OCI-LY1 (cell line): ENCODE measurements at regions not wholly inside any gene's neighbourhood (a gene's known extent, or its start where the extent isn't known, plus 50 kb on each side); places are given as distances from the start of the nearest gene placed in this dataset.

Experiments used
- H2AFZ ChIP-seq: fragments of 200-600 bp; sonication (generic), shearing (Covaris generic); 2 replicates; pipeline ENCODE4 v1.6.0; 2014; ENCODE audit warnings: antibody characterized with exemption, mild to moderate bottlenecking, low read length
- H3F3A ChIP-seq: fragments of 200-600 bp; sonication (generic), shearing (Covaris generic); 2 replicates; pipeline ENCODE4 v1.6.0; 2014; ENCODE audit warnings: mild to moderate bottlenecking, antibody characterized with exemption, low read length, moderate library complexity; ENCODE audit not compliant: insufficient read depth
- H3K27ac ChIP-seq: fragments of 200-600 bp; sonication (generic); 2 replicates; pipeline ENCODE4 v1.5.1; 2014; ENCODE audit warnings: low read length, mixed run types, mild to moderate bottlenecking, low read depth; ENCODE audit not compliant: poor library complexity, severe bottlenecking
- H3K27me3 ChIP-seq: fragments of 200-600 bp; sonication (generic); 2 replicates; pipeline ENCODE4 v1.6.0; 2014; ENCODE audit warnings: antibody characterized with exemption, mild to moderate bottlenecking, low read length, moderate library complexity; ENCODE audit not compliant: insufficient read depth
- H3K36me3 ChIP-seq: fragments of 200-600 bp; sonication (generic); 2 replicates; pipeline ENCODE4 v1.6.1; 2014; ENCODE audit warnings: mild to moderate bottlenecking, antibody characterized with exemption, low read length, moderate library complexity, mixed read lengths; ENCODE audit not compliant: insufficient read depth
- H3K4me1 ChIP-seq: fragments of 200-600 bp; sonication (generic); 2 replicates; pipeline ENCODE4 v1.5.1; 2014; ENCODE audit warnings: mild to moderate bottlenecking, low read length, moderate library complexity; ENCODE audit not compliant: insufficient read depth, severe bottlenecking
- H3K4me2 ChIP-seq: fragments of 200-600 bp; sonication (generic), shearing (Covaris generic); 2 replicates; pipeline ENCODE4 v1.6.1; 2014; ENCODE audit warnings: low read length
- H3K4me3 ChIP-seq: fragments of 200-600 bp; sonication (generic); 2 replicates; pipeline ENCODE4 v1.5.1; 2014; ENCODE audit warnings: low read length, low read depth, mild to moderate bottlenecking, mixed read lengths; ENCODE audit not compliant: poor library complexity, severe bottlenecking
- H3K79me2 ChIP-seq: fragments of 200-600 bp; shearing (Covaris generic); 2 replicates; pipeline ENCODE4 v1.6.1; 2016; ENCODE audit warnings: mixed run types, low read length, mixed read lengths; ENCODE audit not compliant: insufficient read depth
- H3K9ac ChIP-seq: fragments of 200-600 bp; sonication (generic), shearing (Covaris generic); 2 replicates; pipeline ENCODE4 v1.6.1; 2014; ENCODE audit warnings: mild to moderate bottlenecking, low read length, mixed read lengths
- H3K9me2 ChIP-seq: fragments of 200-600 bp; sonication (generic), shearing (Covaris generic); 2 replicates; pipeline ENCODE4 v1.6.1; 2014; ENCODE audit warnings: low read depth, mild to moderate bottlenecking, low read length, mixed read lengths
- H3K9me3 ChIP-seq: fragments of 200-600 bp; shearing (Covaris generic); 2 replicates; pipeline ENCODE4 v1.6.1; 2014; ENCODE audit warnings: low read length, mixed read lengths
- H4K20me1 ChIP-seq: fragments of 200-600 bp; sonication (generic), shearing (Covaris generic); 2 replicates; pipeline ENCODE4 v1.6.0; 2016; ENCODE audit warnings: mild to moderate bottlenecking, low read length; ENCODE audit not compliant: insufficient read depth
- CTCF ChIP-seq: fragments of 200-600 bp; sonication (generic), shearing (Covaris generic); IDR thresholded peaks from 2 replicates; pipeline ENCODE4 v1.5.1; 2017; ENCODE audit warnings: mild to moderate bottlenecking, antibody characterized with exemption, low read length, moderate library complexity, mixed read lengths
- EZH2 ChIP-seq: fragments of 200-600 bp; sonication (generic), shearing (Covaris generic); IDR thresholded peaks from 2 replicates; pipeline ENCODE4 v1.8.0; 2017; ENCODE audit warnings: borderline replicate concordance, mixed run types, mild to moderate bottlenecking, antibody characterized with exemption, low read length, moderate library complexity, mixed read lengths

DNA sequence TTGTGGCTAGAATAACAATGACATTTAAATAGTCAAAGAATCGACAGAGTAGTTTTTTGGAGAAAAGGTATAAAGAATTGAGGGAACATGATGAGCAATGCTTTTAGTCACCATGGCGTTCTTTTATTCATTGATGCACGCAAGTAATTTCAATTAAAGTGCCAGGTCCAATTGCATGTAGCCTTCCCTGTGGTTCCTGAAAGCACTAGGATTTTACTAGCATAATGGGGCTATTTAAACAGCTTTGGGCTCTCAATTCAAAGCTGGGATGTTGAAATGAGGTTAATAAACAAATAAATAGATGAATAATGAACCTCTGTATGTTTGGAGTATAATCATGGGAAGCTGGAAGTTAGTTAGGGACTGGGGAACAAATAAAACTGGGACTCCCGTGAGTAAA, 121.2 kb upstream of the GAP43 start:
- Histone ChIP-seq H3K9me3 (no peaks in the 10 kb centered on the region), H3K36me3 (no peaks in the 10 kb centered on the region)

DNA sequence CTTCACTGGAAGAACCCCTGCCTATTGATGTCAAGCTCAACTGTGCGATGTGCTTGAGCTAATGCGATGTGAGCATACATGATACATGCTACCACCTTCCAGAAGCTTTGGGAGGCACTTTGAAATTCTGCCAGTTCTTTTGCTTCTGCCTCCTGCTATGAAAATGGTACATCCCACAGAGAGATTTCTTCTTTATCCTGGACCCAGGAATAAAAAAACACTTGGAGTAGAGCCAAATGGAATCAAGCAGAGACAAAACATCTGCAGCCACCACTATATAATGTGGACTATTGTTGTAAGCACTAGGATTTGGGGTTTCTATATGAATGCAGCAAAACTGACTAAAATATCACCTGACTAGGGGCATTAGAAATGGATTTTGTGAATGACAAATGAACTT, 119.9 kb upstream of the GAP43 start:
- H3K4me2 ChIP-seq, result no peak overlapping the region
- H3K9me2 ChIP-seq, result no peaks in the 10 kb centered on the region
- no peak overlapping the region for H3K27ac ChIP-seq
- H3K4me3 ChIP-seq, result no peak overlapping the region
- no peaks in the 10 kb centered on the region for H3K79me2 ChIP-seq
- H3K27me3 ChIP-seq, result no peaks in the 10 kb centered on the region
- no peaks in the 10 kb centered on the region for H3K36me3 ChIP-seq
- H2AFZ ChIP-seq, result no peak overlapping the region
- no peaks in the 10 kb centered on the region for H3F3A ChIP-seq
- no peaks in the 10 kb centered on the region for H4K20me1 ChIP-seq
- no peaks in the 10 kb centered on the region for H3K9me3 ChIP-seq
- no peak overlapping the region for H3K9ac ChIP-seq
- TF ChIP-seq EZH2 (no peak), CTCF (no peak)
- no peaks in the 10 kb centered on the region for H3K4me1 ChIP-seq

More for the DNA sequence above, 121.2 kb upstream of the GAP43 start:
- H3F3A ChIP-seq, result no peaks in the 10 kb centered on the region
- H4K20me1 ChIP-seq, result no peaks in the 10 kb centered on the region
- H3K4me2 ChIP-seq, result no peak overlapping the region
- H3K4me1 ChIP-seq, result no peaks in the 10 kb centered on the region
- H3K79me2 ChIP-seq, result no peaks in the 10 kb centered on the region
- TF ChIP-seq EZH2 (no peak), CTCF (no peak)
- no peak overlapping the region for H2AFZ ChIP-seq
- no peak overlapping the region for H3K9ac ChIP-seq
- H3K27ac ChIP-seq, result no peak overlapping the region
- H3K4me3 ChIP-seq, result no peak overlapping the region
- no peaks in the 10 kb centered on the region for H3K9me2 ChIP-seq
- H3K27me3 ChIP-seq, result no peaks in the 10 kb centered on the region

DNA sequence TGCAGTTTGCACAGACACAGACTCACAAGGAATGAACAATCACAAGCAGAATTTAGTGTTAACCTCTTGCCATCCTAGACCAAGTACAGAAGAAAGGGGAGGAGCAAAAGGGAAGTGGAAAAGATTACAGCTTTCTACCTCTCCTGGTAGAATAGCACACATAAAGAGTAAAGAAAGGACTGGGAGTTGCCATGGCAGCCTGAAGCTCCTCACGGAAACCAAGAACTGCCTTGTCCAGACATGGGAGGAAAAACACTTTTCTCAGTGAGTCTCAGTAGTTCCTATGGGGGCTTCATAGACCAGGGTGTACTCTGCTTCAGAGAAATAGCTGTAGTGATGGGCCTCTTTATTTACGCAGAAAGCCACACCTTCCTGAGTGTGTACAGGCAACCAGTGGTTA, 114.7 kb upstream of the GAP43 start:
- no peak overlapping the region for H3K4me3 ChIP-seq
- no peak overlapping the region for H3K4me2 ChIP-seq
- no peaks in the 10 kb centered on the region for H3F3A ChIP-seq
- TF ChIP-seq EZH2 (no peak), CTCF (no peak)
- H3K9me3 ChIP-seq, result no peaks in the 10 kb centered on the region
- no peaks in the 10 kb centered on the region for H3K79me2 ChIP-seq
- no peak overlapping the region for H2AFZ ChIP-seq
- no peaks in the 10 kb centered on the region for H3K4me1 ChIP-seq
- no peak overlapping the region for H3K9ac ChIP-seq
- H4K20me1 ChIP-seq, result no peaks in the 10 kb centered on the region
- no peaks in the 10 kb centered on the region for H3K9me2 ChIP-seq
- no peak overlapping the region for H3K27ac ChIP-seq
- no peaks in the 10 kb centered on the region for H3K36me3 ChIP-seq
- no peaks in the 10 kb centered on the region for H3K27me3 ChIP-seq
